BE2C (cell line): ENCODE measurements at regions not wholly inside any gene's neighbourhood (a gene's known extent, or its start where the extent isn't known, plus 50 kb on each side); places are given as distances from the start of the nearest gene placed in this dataset.
"Not testable (repeated sequence)": the region's sequence is repeated elsewhere in the genome, so short reads cannot be mapped to it uniquely, and the experiment has no call there.

Source experiments
- DNase-seq: peaks from one replicate; pipeline ENCODE4 v3.0.0-alpha.2; 2020
- H3K27me3 ChIP-seq: fragments of 250-450 bp; sonication (Bioruptor Pico); 2 replicates; pipeline ENCODE4 v1.5.1; 2020; ENCODE audit warnings: mild to moderate bottlenecking
- H3K36me3 ChIP-seq: fragments of 250-450 bp; sonication (Bioruptor Pico); 2 replicates; pipeline ENCODE4 v1.5.1; 2020; ENCODE audit warnings: mild to moderate bottlenecking
- H3K4me1 ChIP-seq: fragments of 250-450 bp; sonication (Bioruptor Pico); 2 replicates; pipeline ENCODE4 v1.5.1; 2020
- H3K4me3 ChIP-seq: 2 replicates; pipeline ENCODE4 v1.5.1; 2011; ENCODE audit warnings: low read depth, low read length
- H3K9me3 ChIP-seq: fragments of 250-450 bp; sonication (Bioruptor Pico); 2 replicates; pipeline ENCODE4 v1.5.1; 2020

GRCh38 chr10:46645110-46645509 is 66.2 kb downstream of the SYT15 start:
- not testable (repeated sequence) for H3K36me3 ChIP-seq, H3K4me3 ChIP-seq, DNase-seq, H3K9me3 ChIP-seq, H3K4me1 ChIP-seq, H3K27me3 ChIP-seq

DNA sequence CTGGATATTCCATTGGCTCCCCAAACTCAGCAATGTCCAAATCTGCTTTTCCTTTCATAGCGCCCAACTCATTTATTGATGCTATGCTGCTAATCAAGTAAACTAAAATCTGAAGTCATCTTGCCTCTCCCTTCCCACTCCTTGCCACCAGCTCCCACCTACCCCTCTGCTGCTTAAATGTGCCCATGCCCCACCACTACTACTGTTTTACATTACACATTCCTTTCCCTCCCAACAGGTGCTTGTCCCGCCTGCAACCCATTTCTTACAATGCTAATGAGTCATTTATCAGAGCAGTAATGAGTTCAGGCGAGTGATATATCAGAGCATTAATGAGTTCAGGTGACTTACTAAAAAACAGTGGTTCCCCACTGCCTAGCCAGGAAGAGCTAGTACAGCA is 67.2 kb downstream of the SYT15 start:
- not testable (repeated sequence) for DNase-seq, H3K4me3 ChIP-seq, H3K9me3 ChIP-seq, H3K27me3 ChIP-seq, H3K36me3 ChIP-seq, H3K4me1 ChIP-seq

- not testable (repeated sequence) for H3K36me3 ChIP-seq, H3K27me3 ChIP-seq, H3K9me3 ChIP-seq, DNase-seq, H3K4me1 ChIP-seq, H3K4me3 ChIP-seq
Measured at GRCh38 chr10:46650967-46651366, 72.0 kb downstream of the SYT15 start.

GRCh38 chr10:46657437-46657836 is 78.5 kb downstream of the SYT15 start:
- H3K36me3 ChIP-seq, H3K4me1 ChIP-seq, H3K27me3 ChIP-seq, H3K9me3 ChIP-seq, H3K4me3 ChIP-seq, DNase-seq: not testable (repeated sequence)

DNA sequence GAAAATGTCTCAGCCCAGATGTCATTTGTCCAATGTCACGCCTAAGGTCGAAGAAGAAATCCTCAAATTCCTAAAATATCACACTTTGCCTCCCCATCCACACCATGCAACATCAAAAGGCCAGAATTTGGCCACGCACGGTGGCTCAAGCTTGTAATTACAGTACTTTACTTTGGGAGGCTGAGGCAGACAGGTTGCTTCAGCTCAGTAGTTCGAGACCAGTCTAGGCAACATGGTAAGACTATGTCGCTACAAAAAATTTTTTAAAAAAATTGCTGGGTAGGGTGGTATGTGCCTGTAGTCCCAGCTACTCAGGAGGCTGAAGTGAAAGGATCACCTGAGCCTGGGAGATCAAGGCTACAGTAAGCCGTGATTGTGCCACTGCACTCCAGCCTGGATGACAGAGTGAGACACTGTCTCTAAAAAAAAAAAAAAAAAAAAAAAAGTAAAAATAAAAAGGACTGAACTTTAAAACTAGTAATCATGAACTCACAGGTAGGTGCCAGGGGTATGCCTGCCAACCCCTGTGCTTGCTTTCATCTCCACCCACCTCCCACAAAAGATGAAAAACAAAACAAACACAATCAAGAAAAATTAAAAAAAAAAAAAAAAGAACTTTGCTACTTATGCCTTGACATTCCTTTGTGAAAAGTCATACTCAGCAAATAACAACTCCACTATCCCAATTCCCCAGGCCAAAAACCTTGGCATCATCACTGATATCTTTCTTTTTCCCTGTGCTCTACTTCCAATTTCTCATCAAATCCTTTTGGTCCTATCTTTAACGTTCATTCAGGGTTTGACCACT is 81.3 kb downstream of the SYT15 start:
- not testable (repeated sequence) for H3K36me3 ChIP-seq, H3K4me1 ChIP-seq, H3K4me3 ChIP-seq, H3K9me3 ChIP-seq, DNase-seq, H3K27me3 ChIP-seq

GRCh38 chr10:46660835-46661164 is 81.9 kb downstream of the SYT15 start:
- H3K27me3 ChIP-seq, H3K4me3 ChIP-seq, H3K36me3 ChIP-seq, H3K4me1 ChIP-seq, DNase-seq, H3K9me3 ChIP-seq: not testable (repeated sequence)

GRCh38 chr10:46665536-46665935 is 86.6 kb downstream of the SYT15 start:
- H3K27me3 ChIP-seq, H3K4me1 ChIP-seq, H3K9me3 ChIP-seq, H3K36me3 ChIP-seq, H3K4me3 ChIP-seq, DNase-seq: not testable (repeated sequence)

DNA sequence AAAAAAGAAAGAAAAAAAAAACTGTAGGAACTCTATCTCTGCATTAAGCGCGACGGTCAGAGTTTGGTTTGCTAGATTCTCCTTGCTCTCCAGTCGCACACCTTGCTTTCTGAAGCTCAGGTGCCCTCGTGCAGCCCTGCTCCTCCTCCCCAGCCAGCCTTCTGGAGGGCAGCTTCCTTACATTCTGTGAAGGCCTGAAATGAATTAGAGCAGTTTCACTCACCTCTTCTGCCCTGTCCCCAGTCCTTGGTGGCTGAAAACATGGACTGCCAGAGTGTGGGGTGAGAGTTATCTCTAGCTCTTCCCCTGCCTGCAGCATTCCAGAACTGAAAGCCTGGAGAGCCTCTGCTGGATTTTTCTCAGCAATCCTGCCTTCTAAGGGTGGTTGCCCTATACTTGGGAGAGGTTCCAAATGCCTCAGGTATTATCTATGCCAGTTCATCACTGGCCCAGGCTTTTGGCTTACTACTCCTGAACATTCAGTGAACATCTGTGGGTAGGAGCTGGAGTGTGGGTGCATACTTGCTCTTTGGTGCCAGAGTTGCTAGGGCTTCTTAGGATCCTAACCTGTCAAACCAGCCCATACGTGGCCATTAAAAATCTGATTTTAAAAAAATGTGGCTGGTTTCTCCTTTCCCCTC is 89.5 kb downstream of the SYT15 start:
- not testable (repeated sequence) for H3K36me3 ChIP-seq, H3K4me3 ChIP-seq, H3K27me3 ChIP-seq, DNase-seq, H3K9me3 ChIP-seq, H3K4me1 ChIP-seq

DNA sequence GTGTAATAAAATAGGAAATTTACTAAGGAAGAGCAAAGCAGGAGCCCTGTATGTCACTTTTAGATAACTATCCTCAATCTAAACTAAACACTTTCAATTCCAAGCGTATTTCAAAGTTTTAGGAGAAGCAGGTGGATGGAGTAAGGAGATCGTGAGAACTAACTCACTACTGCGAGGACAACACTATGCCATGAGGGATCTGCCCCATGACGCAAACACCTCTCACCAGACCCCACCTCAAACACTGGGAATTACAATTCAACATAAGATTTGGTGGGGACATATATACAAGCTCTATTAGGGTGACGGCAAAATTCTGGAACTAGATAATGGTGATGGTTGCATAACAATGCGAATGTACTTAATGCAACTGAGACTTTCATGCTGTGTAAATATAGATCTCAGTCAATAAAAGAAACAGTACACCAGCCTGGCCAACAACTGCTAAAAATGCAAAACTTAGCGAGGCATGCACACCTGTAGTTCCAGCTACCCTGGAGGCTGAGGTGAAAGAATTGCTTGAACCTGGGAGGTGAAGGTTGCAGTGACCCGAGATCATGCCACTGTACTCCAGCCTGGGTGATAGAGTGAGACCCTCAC is 99.0 kb downstream of the SYT15 start:
- H3K36me3 ChIP-seq: not testable (repeated sequence)

DNA sequence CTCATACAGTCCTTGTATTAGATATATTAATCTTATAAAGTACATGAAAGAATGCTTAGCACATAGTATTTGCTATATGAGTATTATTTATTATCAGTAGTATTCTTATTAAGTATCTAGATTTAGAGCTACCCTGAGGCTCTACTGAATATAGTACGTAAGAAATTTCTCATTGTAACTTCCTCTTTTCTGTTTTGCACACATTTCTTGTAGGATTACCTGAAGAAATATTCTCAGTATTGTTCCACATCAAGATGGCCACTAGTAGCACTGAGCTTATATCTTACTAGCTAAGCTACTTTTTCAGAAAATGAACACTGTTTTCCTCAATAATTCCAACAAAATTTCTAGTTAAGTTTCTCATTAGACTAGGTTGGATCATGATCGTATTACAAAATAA is 112.5 kb downstream of the SYT15 start:
- not testable (repeated sequence) for H3K4me1 ChIP-seq, H3K9me3 ChIP-seq, H3K36me3 ChIP-seq, H3K27me3 ChIP-seq, DNase-seq, H3K4me3 ChIP-seq

More for the DNA sequence above, 99.0 kb downstream of the SYT15 start:
- DNase-seq, H3K4me3 ChIP-seq, H3K27me3 ChIP-seq, H3K4me1 ChIP-seq, H3K9me3 ChIP-seq: not testable (repeated sequence)

DNA sequence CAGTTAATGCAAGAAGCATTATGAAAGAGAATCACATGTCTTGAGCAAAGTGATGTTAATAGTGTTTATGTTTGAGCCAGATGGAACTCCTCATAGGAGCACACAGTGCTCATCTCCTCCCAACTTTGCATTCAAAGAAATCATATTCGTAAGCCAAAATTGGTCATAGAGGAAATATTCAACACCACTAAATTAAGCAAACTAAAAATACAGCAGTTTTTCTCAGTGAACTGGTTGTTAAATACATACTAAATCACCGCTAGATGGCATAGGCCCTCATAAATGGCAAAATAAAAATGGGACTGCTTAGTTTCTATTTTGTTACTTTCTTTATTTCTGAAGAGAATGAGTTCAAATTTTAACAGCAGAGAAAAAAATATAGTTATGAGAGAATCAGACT is 114.3 kb downstream of the SYT15 start:
- H3K36me3 ChIP-seq, H3K27me3 ChIP-seq, DNase-seq, H3K4me3 ChIP-seq, H3K4me1 ChIP-seq, H3K9me3 ChIP-seq: not testable (repeated sequence)

- not testable (repeated sequence) for H3K36me3 ChIP-seq, H3K27me3 ChIP-seq, H3K9me3 ChIP-seq, H3K4me1 ChIP-seq, DNase-seq, H3K4me3 ChIP-seq
Measured at GRCh38 chr10:46717264-46717663, 138.3 kb downstream of the SYT15 start.

GRCh38 chr10:46718014-46718413 is 139.1 kb downstream of the SYT15 start:
- H3K9me3 ChIP-seq, H3K4me1 ChIP-seq, H3K4me3 ChIP-seq, DNase-seq, H3K36me3 ChIP-seq, H3K27me3 ChIP-seq: not testable (repeated sequence)
